IMR-90 (cell line): ENCODE measurements at regions not wholly inside any gene's neighbourhood (a gene's known extent, or its start where the extent isn't known, plus 50 kb on each side); places are given as distances from the start of the nearest gene placed in this dataset.

Experiments
- CTCF ChIP-seq: conservative IDR thresholded peaks from 2 replicates; pipeline ENCODE4 v1.5.1; 2012; ENCODE audit warnings: mild to moderate bottlenecking, low read depth, low read length, improper control_type of control experiment
- MXI1 ChIP-seq: IDR thresholded peaks from 2 replicates; pipeline ENCODE4 v1.6.1; 2012; ENCODE audit warnings: low read depth, mild to moderate bottlenecking, low read length, moderate library complexity, borderline replicate concordance
- POLR2A ChIP-seq: IDR thresholded peaks from 2 replicates; pipeline ENCODE4 v1.6.1; 2012; ENCODE audit warnings: mild to moderate bottlenecking, low read depth, low read length

- TF ChIP-seq CTCF = no peak
- no peak for TF ChIP-seq MXI1
- TF ChIP-seq POLR2A = no peak
Observed at GRCh38 chr3:110099711-110100110, 762.4 kb upstream of the DPPA4 start.
